NCI-H2227 (cell line): ENCODE measurements at regions not wholly inside any gene's neighbourhood (a gene's known extent, or its start where the extent isn't known, plus 50 kb on each side); places are given as distances from the start of the nearest gene placed in this dataset.
"Not testable (repeated sequence)": the region's sequence is repeated elsewhere in the genome, so short reads cannot be mapped to it uniquely, and the experiment has no call there.

Experiments used
- DNase-seq: peaks from one replicate; lab custom pipeline; 2025; ENCODE audit not compliant: unreplicated experiment; lab: John Stamatoyannopoulos, UW

DNA sequence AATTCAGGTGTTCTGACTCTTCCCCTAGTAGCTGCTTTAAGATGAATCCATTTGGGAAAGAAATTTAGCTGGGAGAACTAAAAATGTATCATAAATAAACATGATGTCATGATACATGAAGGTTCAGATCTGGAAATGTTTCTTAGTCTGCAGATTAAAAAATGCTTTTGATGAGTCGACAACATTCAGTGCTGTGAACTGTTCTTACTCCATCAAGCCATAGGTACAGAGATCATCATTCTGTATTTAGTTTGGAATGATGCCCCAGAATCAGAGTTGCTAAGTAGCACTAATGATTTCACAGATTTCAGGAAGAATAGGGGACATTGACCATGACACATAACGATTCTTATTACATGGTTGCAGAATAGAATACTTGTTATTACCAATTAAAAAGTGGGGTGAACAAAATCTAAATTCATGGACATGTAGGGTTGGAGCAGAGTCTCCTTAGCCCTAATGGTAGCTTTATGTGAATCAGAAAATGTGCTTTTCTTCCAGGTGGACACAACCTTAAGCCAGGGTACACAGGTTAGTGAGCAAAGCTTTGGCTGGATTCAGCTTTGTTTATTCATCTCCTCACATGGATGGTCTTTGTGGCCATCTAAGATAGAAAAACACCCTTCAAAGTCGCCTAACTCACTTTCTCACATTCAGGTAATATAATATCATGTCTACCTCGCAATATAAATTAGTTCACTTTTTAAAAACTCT lies 205.4 kb upstream of the SEL1L start:
- no peak for DNase-seq

DNA sequence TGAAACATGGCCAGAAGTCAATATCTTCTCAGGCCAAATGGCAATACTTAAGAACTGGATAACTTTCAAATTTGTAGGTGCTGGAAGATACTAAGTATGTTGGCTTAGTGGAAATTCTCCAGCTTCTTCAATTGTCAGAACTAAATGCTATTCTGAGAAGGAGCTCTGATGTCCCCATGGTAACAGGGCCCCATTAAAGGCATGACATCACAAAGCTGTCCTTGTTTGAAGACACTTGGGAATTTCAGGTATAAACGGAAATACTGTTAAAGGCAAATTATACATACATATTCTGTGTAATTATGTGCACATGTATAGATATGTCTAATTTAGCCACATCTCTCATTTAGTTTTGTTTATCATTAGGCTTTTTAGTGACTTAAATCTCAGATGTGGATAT lies 210.0 kb upstream of the SEL1L start:
- no peak for DNase-seq

DNA sequence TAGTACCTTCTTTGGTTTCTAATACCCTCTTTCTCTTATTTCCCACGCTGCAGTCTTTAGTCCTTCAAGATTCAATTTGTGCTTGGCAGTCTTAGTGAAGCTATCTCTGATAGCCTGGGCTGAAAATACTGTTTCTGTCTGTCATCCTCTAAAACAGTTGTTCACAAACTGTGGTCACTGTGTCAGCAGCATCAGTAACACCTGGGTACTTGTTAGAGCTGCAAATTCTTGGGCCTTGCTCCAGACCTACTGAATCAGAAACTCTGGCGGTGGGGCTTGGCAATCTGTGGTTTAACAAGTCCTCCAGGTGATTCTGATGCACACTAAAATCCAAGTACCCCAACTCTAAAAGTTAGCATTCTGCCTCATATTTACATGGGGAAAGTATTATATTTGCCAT lies 217.5 kb upstream of the SEL1L start:
- no peak for DNase-seq

DNA sequence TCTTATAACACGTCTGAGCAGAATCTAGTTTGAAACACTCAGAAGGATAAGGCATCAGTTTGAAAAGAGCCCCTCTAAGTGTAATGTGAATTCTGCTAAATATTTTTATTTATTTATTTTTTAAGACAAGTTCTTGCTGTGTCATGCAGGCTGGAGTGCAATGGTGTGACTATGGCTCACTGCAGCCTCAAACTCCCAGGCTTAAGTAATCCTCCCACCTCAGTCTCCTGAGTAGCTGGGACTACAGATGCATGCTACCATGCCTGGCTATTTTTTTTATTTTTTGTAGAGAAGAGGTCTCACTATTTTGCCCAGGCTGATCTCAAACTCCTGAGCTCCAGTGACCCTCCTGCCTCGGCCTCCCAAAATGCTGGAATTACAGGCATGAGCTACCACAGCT lies 225.9 kb upstream of the SEL1L start:
- DNase-seq = no peak

DNA sequence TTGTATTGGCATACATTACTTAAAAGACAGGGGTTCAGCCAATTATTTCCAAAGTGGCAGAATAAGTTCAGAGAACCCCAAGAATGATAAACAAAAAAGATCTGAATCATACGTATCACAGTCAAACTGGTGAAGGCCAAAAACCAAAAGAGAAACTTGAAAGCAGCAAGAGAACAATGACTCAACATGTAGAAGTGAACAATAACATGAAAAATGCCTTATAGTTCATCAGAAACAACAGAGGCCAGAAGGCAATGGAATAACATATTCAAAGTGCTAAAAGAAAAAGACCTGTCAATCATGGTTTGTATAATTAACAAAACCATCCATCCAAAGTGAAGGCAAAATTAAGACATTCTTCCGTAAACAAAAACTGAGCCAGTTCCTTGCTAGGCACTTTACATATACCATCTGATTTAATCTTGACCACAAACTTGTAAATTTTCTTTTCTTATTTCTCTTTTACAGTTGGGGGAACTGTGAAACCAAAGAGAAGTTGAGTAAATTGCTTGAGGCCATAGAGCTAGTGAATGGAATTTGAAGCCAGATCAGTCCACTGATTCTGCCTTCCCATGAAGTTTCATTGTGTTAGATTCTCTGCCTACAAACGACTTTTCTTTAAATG lies 232.1 kb upstream of the SEL1L start:
- no peak for DNase-seq

DNA sequence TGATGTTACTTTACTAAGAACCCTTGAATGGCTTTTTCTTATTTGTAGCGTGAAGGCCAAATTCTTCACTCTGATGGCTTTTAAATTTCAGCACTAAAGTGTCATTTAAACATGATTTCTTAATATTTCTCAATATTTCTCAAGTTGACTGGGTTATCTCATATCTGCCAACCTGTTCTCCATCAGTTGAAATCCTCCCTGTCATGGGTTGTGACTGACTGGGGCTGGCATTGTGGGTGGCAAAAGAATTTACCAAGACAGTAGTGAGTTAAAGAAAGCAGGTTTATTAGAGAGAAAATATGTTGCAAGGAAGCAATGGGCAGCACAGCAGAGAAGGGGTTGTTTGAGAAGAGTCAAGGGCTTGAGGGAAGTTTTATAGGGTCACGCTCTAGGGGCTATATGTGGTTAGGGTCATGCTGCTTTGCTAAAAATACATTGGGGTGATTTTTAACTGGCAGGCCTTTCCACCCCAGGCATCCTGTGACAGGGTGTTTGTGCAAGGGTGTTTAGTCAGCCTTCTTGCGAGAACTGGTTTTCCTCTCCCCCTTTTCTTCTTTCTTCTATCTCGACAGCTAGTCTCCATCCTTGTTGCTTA lies 232.8 kb upstream of the SEL1L start:
- DNase-seq = no peak

DNA sequence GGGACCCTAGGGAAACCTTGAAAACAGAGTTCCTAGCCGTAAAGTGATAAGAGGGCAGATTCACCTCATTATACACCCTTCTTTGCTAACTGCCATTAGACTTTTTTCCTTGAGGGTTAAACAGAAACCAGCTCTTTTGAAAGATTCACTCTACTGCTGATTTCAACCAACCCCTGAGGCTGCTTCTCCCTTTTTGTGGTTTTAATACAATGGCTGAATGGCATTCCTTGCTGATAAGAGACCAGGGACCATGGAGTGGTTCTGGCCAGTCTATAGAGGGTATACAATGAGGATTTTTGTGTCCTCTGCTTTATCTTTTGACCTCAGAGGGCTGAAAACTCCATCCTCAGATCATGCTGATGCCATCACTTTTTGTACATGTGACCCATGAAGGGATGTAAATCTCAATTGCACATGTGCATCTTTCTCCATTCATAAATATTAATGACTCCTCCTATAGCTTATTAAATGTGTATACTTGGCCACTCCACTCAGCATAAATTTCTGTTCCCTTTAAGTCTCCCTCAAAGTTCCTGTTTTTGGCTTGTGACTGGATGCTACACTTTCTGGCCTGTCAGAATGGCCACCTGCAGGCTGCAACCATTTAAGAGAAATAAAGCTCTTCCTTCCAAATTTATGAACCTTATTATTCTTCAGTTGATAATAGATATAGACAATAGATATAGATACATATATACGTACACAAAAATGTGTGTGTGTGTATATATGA lies 233.8 kb upstream of the SEL1L start:
- DNase-seq = no peak

DNA sequence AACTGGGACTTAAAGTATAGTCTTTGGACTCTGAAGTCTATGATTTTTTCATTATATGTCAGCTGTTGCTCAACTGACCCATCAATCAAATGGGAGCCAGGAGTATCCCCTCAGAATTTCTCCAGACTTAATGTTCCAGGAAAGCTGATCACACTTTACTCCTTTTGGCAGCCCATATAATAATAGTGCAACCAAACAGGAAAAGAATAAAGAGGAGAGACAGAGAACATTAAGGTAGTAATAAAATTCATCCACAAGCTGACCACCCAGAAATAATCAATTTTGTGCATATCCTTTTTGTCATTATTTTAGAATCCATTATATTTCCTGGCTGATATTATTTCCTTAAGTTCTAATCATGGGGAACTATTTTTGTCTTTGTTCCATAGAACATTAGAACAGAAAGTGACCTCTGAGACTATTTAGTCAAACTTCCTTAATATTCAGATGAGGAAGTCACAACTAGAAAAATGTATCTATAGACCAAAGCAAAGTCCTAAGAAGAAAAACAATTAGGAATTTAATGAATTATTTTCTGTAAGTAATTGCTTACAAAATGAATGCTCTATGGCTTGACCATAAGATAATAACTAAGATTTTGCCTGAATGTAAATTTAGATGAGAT lies 238.1 kb upstream of the SEL1L start:
- DNase-seq = no peak

DNA sequence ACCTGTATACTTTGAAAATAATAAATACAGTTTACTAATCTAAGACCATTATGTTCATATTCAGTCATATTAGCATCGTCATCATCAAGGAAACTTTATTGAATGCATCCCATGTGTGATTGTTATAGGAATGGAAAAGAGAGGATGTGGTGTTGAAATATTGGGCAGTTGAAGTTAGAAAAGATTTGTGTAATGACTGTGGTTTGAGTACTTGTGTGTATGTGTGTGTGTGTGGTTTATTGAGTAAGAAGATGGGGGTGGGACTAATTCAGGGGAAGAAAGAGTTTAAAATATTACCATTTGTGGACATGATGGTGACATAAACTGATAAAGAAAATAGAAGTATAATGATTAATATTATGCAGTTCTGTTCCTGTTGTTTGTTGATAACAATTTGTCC lies 238.7 kb upstream of the SEL1L start:
- DNase-seq = no peak

DNA sequence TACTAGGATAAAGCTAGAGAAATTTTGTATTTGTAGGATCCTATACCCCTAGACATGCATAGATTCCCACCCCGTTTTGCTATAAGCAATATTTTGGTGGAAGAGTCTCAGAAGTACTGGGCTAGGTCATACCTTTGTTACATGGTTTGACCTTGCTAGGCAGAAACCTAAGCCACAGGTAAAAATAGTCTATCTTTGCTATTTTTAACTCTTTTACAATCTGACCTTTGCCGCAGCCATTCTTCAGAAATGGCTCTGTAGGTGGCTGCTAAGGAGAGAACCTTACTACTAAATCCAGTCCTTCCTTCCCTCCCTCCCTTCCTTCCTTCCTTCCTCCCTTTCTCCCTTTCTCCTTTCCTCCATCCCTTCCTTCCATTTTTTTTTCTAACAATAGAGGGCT lies 242.9 kb upstream of the SEL1L start:
- DNase-seq = no peak

DNA sequence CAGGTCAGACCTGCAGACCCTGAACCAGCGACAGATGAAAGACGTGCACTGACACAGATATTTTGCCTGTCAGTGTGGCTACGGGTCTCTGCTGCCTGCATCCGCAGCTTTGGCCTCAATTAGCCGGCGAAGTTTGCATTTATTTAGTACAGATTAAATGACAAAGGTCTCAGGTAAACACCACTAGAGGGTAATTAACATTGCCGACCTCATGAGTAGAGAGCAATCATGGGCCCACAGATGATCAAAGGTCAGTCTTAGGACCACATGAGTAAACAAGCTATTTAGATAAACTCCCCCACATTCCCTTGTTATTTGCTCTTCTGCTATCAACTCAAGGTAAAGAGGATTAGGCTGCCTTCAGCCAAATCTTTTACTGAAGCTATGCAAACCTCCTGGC lies 248.1 kb upstream of the SEL1L start:
- DNase-seq = not testable (repeated sequence)

DNA sequence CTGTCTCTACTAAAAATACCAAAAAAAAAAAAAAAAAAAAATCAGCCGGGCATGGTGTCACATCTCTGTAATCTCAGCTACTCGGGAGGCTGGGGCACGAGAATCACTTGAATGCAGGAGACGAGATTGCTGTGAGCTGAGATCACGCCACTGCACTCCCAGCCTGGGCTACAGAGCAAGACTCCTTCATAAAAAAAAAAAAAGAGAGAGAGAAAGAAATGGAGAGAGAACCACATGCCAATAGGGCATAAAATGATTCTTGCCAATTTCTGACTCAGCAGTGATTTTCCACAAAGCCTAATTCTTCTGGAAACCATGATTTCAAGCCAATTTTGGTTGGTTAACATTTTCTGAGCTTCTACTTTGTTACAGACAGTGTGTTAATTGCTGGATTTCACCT lies 250.4 kb upstream of the SEL1L start:
- no peak for DNase-seq

DNA sequence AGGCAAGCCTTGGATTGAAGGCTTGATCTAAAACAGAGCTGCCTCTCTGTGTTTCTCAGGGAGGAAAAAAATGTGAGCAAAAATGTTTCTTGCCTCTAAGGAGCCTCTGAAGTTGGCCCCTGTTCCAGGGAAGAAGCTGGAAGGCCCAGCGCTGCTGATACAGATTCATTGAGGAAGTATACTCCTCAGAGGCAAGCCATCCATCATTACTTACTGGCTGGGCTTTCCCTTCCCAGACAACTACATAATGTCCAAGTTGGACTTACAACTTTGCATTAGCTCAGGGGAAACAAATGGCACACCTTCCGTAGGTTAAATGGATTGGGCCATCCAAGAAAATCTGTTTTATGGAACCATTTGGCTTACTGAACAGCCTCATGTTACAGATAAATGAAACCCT lies 263.7 kb upstream of the SEL1L start:
- DNase-seq = no peak

DNA sequence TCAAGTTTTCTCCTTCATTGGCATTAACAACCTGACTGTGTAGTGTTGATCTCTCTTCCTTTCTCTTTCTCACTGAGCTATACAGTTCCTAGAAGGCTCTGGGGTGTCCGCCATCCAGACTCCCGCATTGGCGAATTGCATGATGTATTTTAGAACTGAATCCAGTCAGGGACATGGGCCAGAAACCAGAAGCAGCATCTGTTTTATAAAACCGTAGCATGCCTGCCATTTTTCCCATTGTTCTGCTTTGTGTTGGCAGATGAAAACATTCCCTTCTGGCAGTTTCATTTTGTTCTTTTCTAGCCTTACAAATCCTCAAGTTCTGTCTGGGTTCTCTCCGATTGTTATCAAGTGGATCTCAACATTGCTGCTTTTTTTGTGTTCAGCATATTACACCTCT lies 268.3 kb upstream of the SEL1L start:
- DNase-seq = no peak

DNA sequence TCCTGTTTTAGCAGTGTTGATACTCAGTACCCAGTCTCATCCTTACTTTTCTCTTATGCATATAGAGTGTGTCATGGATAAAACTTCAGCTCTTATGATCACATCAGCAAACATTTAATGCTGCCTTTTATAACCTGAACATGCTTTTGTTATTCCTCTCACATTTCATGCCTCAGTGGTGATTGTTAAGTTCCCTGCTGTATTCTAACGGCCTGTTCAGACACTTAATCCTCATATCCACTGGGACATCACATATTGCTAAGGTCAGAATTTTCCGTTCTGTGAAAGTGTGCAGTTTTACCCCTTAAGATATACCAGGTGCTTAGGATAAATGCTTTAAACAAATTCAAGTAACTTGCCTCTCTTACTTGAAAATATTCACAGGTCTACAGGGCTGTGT lies 268.7 kb upstream of the SEL1L start:
- DNase-seq = no peak

DNA sequence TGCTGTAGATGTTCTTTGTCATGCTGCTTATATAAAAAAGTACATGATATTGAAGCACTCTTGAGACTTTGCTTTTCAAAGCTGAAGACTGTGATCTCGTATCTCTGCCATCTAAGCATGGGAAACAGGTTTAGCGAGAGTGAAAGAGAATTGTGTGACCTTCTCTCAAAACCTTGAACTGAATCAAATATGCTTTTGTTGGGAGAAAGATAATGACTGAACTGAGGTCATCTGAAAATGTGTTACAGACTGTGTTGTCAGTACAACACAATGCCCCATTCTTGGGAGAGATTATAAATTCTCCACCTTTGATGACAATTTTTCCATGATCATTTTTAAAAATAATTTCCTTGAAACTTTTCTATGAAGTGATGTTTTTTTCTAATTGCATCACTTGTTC lies 272.1 kb upstream of the SEL1L start:
- DNase-seq = no peak

DNA sequence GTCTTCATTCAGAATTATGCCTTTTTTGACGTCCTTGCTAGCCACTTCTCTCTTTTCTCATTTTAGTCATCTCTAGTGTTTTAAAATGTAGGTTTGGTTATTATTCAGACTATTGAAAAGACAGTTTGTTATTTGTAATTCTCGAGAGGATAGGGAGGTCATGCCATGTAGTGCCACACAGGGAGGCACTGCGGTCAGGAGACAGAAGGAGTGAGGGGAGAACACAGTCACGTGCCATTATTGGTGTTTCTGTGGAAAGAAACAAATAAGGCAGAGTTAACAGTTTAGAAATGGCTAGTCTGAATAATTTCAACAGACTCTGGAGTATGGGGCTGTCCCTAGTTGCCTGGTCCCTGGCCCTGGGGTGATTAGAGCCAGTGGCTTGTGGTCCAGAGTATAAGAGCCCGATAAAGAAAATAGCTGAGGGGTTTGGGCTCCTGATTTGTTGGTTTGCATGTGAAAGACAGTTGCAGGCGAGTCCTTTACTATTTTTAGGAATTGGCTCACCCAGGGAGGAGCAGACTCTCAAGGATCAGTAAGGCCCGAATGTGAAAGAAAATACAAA lies 278.1 kb upstream of the SEL1L start:
- no peak for DNase-seq

DNA sequence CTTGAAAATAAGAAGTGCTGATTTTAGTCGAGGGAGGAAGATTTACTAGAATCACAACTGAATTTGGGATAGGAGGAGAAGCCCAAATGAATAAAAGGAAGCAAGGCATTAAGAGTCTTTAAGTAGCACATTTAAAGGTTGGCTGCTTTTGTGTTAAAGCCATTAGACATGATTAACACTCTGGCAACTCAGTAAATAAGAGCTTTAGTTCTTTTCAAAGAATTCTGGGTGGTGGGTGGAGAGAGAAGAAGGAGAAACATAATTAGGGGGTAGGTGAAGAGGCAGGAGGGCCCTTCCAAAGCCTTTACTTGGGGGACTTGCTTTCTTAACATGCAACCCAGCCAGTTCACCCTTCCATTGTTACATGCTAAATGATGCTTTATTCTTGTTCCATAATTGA lies 284.6 kb upstream of the SEL1L start:
- peak; percentile 58 for DNase-seq

DNA sequence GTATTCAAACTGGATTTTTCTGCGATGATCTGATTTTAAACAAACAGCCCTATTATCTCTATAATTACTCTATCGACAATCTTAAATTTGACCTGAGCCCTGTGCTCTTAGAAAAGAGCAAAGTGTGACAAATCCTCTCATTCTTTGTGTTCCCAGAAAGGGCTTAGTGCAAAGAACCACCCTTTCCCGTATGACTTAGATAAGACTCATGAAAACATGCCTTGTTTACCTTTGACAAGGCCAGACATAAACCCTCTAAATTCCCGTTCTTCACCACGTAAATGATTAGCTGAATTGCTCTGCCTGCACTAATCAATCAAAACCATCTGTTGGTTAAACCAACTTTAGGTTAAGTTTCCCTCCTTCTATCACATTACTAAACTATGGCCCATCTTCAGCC lies 285.7 kb upstream of the SEL1L start:
- DNase-seq = no peak

DNA sequence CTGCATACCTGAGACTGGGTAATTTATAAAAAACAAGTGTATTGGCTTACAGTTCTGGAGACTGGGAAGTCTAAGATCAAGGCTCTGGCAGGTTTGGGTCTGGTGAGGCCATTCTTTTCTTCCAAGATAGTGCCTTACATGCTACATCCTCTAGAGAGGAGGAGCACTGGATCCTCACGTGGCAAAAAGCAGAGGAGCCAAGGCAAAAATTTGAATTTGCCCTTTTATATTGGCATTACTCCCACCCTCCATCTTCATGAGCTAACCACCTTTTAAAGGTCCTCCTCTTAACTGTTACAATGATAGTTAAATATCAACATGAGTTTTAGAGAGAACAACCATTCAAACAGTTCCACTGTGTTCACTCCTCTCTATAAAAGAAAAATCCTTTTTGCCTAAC lies 286.3 kb upstream of the SEL1L start:
- DNase-seq = no peak

DNA sequence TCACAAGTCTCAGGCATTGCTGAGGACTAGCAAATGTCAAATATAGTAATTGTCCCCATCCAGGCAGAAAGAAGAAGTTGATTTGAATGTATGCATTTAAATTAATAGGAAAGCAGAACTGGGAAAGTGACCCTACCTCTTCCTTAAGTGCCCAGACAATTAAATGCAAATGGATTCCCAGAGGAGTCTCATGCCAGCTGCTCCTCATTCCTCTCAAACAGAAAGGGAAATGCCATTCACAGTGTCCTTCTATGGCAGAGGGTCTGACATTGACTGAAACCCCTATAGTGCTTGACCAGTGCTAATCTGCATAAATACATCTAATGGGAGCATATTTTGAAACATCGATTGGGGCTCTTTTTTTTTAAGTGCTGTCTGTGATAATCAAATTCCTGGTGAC lies 292.4 kb upstream of the SEL1L start:
- DNase-seq = no peak
